ENCODE measurements at regions not wholly inside any gene's neighbourhood (a gene's known extent, or its start where the extent isn't known, plus 50 kb on each side); places are given as distances from the start of the nearest gene placed in this dataset.
"Not testable (repeated sequence)": the region's sequence is repeated elsewhere in the genome, so short reads cannot be mapped to it uniquely, and the experiment has no call there.

GRCh38 chr3:80351201-80351600 lies 583.4 kb upstream of the ROBO1 start:
- no peak for DNase-seq (ENCODE audit: low read depth in 1 of 2, low spot score in 2 of 2)
- Histone ChIP-seq H3K27me3 (replicated peaks) (no peaks in the 10 kb centered on the region), H3K4me3 (no peak overlapping the region), H3K36me3 (no peaks in the 10 kb centered on the region), H3K4me1 (replicated peaks) (no peaks in the 10 kb centered on the region), H3K9me3 (replicated peaks) (no peaks in the 10 kb centered on the region; the same call in 1 of the 2 replicates), H3K27ac (no peak overlapping the region)

DNA sequence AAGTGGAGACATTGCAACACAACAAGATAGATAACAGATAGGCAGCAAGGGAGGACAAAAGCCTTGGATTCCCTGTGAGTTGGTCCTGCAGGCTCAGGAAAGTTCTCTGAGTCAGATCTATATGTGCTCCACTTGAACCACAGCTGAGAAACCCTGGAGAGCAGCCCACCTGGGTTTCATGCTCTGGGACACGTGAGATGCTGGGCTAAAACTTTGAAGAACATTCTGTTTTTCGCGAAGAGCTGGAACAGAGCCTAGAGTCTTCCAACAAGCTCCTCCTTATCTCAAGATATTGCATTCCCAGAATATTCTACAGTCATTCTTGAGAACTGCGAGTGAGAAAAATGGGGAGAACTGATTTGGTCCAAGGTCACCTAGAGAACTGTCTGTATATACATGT lies 583.0 kb upstream of the ROBO1 start:
- no peak overlapping the region for H3K4me3 ChIP-seq
- H3K4me1 ChIP-seq (replicated peaks): no peaks in the 10 kb centered on the region
- DNase-seq (ENCODE audit: low read depth in 1 of 2, low spot score in 2 of 2): no peak
- H3K9me3 ChIP-seq (replicated peaks): no peaks in the 10 kb centered on the region; the same call in 1 of the 2 replicates
- H3K27ac ChIP-seq: no peak overlapping the region
- H3K27me3 ChIP-seq (replicated peaks): no peaks in the 10 kb centered on the region
- H3K36me3 ChIP-seq: no peaks in the 10 kb centered on the region

DNA sequence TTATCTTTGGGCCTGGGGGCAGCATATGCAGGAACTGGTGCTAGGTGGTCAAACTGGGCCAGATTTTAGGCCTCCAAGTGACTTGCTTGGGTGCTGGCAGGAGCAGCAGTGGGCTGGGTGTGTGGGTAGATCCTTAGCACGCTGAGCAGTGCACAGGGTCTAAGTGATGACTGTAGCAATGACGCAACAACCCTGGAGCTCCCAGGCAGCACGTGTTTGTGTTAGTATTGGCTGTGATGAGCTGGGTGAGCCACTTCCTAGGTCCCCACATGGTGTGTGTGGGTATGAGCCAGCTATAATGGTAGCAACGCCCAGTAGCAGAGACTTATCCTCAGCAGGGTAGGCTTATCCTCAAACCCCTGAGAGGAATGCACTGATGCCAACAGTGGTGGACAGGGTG lies 570.6 kb upstream of the ROBO1 start:
- H3K27me3 ChIP-seq (replicated peaks): no peaks in the 10 kb centered on the region
- no peaks in the 10 kb centered on the region for H3K9me3 ChIP-seq (replicated peaks)
- H3K4me3 ChIP-seq: no peak overlapping the region
- no peaks in the 10 kb centered on the region for H3K36me3 ChIP-seq
- H3K4me1 ChIP-seq (replicated peaks): no peaks in the 10 kb centered on the region
- no peak for DNase-seq (ENCODE audit: low read depth in 1 of 2, low spot score in 2 of 2)
- no peak overlapping the region for H3K27ac ChIP-seq

DNA sequence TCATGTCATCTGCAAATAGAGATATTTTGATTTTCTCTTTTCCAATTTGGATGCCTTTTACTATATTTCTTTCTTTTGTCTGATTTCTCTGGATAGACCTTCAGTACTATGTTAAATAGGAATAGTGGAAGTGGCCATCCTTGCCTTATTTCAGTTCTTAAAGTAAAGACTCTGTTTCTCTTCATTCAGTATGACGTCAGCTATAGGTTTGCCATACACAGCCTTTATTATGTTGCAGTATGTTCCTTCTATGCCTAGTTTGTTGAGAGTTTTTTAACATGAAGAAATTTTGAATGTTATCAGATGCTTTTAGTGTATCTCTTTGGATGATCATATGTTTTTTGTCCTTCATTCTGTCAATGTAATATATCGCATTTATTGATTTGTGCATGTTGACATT lies 566.7 kb upstream of the ROBO1 start:
- no peaks in the 10 kb centered on the region for H3K4me1 ChIP-seq (replicated peaks)
- H3K4me3 ChIP-seq: no peak overlapping the region
- H3K9me3 ChIP-seq (replicated peaks): no peaks in the 10 kb centered on the region
- DNase-seq (ENCODE audit: low read depth in 1 of 2, low spot score in 2 of 2): no peak
- H3K27me3 ChIP-seq (replicated peaks): no peaks in the 10 kb centered on the region
- no peaks in the 10 kb centered on the region for H3K36me3 ChIP-seq
- H3K27ac ChIP-seq: no peak overlapping the region

DNA sequence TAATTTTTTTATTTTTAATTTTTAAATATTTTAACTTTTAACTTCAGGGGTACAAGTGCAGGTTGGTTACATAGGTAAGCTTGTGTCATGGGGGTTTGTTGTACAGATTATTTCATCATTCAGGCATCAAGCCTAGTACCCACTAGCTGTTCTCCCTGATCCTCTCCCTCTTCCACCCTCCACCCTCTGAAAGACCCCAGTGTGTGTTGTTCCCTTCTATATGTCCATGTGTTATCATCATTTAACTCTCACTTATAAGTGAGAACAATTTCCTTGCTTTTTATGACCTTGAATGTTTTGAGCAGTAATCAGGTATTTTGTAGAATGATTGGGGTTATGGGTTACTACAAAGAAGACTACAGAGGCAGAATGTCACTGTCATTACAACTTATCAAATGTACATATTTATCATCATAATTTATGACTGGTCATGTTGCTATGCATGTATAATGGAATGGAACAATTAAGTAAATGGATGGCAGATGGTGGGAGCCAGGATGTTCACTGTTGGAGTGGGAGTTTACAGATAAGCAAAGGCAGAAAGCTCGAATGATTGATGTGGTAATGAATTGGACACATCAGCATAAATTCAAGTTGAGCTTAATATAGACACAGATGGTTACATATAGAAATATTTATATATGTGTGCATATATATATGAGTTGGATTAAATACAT lies 563.8 kb upstream of the ROBO1 start:
- Histone ChIP-seq H3K27ac (no peak overlapping the region), H3K27me3 (replicated peaks) (no peaks in the 10 kb centered on the region), H3K4me3 (no peak overlapping the region), H3K9me3 (replicated peaks) (no peaks in the 10 kb centered on the region), H3K36me3 (no peaks in the 10 kb centered on the region), H3K4me1 (replicated peaks) (no peaks in the 10 kb centered on the region)
- no peak for DNase-seq (ENCODE audit: low read depth in 1 of 2, low spot score in 2 of 2)

DNA sequence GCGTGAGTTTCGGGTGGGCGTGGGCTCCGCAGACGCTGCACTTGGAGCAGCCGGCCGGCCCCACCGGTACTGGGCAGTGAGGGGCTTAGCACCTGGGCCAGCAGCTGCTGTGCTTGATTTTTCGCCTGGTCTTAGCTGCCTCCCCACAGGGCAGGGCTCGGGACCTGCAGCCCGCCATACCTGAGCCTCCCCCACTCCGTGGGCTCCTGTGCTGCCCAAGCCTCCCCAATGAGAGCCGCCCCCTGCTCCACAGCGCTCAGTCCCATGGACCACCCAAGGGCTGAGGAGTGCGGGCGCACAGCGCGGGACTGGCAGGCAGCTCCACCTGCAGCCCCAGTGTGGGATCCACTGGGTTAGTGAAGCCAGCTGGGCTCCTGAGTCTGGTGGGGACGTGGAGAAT lies 546.7 kb upstream of the ROBO1 start:
- H3K4me3 ChIP-seq; H3K4me1 ChIP-seq (replicated peaks); H3K27me3 ChIP-seq (replicated peaks); DNase-seq (ENCODE audit: low read depth in 1 of 2, low spot score in 2 of 2); H3K27ac ChIP-seq; H3K9me3 ChIP-seq (replicated peaks); H3K36me3 ChIP-seq: not testable (repeated sequence)

- no peaks in the 10 kb centered on the region for H3K36me3 ChIP-seq
- H3K9me3 ChIP-seq (replicated peaks): no peaks in the 10 kb centered on the region
- H3K27ac ChIP-seq: no peak overlapping the region
- DNase-seq (ENCODE audit: low read depth in 1 of 2, low spot score in 2 of 2): no peak
- H3K27me3 ChIP-seq (replicated peaks): no peaks in the 10 kb centered on the region
- no peak overlapping the region for H3K4me3 ChIP-seq
- H3K4me1 ChIP-seq (replicated peaks): no peaks in the 10 kb centered on the region
These were observed 540.8 kb upstream of the ROBO1 start for GRCh38 chr3:80308637-80309036.

DNA sequence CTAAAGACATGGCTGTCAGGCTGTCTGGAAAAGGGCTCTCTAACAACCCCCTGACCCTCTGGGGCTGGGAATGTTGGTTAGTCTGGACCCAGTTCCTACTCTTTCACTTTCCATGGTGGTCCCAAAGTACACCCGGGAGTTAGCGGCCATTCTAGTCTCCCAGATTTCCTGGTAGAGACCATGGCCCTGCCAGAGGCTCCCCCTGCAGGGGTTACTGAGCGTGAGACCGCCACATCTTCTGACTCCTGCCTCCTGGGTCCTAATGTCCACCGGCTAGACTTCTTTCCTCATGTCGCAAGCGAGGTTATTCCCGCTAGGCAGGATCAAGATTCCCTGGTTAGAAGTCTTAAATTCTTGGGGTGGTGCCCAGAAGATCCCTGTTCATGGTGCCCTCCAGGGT lies 540.0 kb upstream of the ROBO1 start:
- H3K4me1 ChIP-seq (replicated peaks): no peaks in the 10 kb centered on the region
- H3K27me3 ChIP-seq (replicated peaks): no peaks in the 10 kb centered on the region
- no peaks in the 10 kb centered on the region for H3K9me3 ChIP-seq (replicated peaks)
- no peaks in the 10 kb centered on the region for H3K36me3 ChIP-seq
- no peak overlapping the region for H3K4me3 ChIP-seq
- no peak overlapping the region for H3K27ac ChIP-seq
- no peak for DNase-seq (ENCODE audit: low read depth in 1 of 2, low spot score in 2 of 2)

GRCh38 chr3:80297720-80298119 lies 529.9 kb upstream of the ROBO1 start:
- no peak for DNase-seq (ENCODE audit: low read depth in 1 of 2, low spot score in 2 of 2)
- no peak overlapping the region for H3K4me3 ChIP-seq
- no peaks in the 10 kb centered on the region for H3K36me3 ChIP-seq

DNA sequence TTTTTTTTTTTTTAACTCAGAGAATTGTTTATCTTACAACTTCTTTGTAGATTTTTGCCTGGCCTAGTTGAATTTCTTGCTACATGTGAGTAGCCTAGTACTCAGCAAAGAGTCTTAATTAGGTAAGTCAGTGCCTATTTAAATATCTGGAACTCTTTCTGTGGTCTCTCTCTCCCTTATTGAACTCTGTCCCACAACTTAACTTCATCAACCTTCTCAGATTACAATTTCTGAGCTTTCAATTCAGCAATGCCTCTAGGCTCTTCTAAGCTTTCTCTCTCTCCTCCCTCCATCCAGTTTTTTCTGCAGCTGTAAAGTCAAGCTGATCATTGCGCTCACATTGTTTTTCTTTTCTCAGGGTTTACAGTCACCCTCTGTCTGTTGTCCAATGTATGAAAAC lies 517.6 kb upstream of the ROBO1 start:
- no peaks in the 10 kb centered on the region for H3K9me3 ChIP-seq (replicated peaks)
- no peaks in the 10 kb centered on the region for H3K27me3 ChIP-seq (replicated peaks)
- no peaks in the 10 kb centered on the region for H3K36me3 ChIP-seq
- H3K4me3 ChIP-seq: no peak overlapping the region
- no peaks in the 10 kb centered on the region for H3K4me1 ChIP-seq (replicated peaks)
- no peak for DNase-seq (ENCODE audit: low read depth in 1 of 2, low spot score in 2 of 2)
- no peak overlapping the region for H3K27ac ChIP-seq

More at GRCh38 chr3:80297720-80298119, 529.9 kb upstream of the ROBO1 start:
- no peaks in the 10 kb centered on the region for H3K9me3 ChIP-seq (replicated peaks)
- no peaks in the 10 kb centered on the region for H3K4me1 ChIP-seq (replicated peaks)
- H3K27me3 ChIP-seq (replicated peaks): no peaks in the 10 kb centered on the region
- no peak overlapping the region for H3K27ac ChIP-seq

- Histone ChIP-seq H3K27me3 (replicated peaks) (no peaks in the 10 kb centered on the region), H3K4me3 (no peak overlapping the region), H3K36me3 (no peaks in the 10 kb centered on the region), H3K27ac (no peak overlapping the region), H3K9me3 (replicated peaks) (no peaks in the 10 kb centered on the region), H3K4me1 (replicated peaks) (no peaks in the 10 kb centered on the region)
- DNase-seq (ENCODE audit: low read depth in 1 of 2, low spot score in 2 of 2): no peak
These were observed 516.0 kb upstream of the ROBO1 start for GRCh38 chr3:80283783-80284182.

GRCh38 chr3:80278056-80278455 lies 510.3 kb upstream of the ROBO1 start:
- Histone ChIP-seq H3K4me3 (no peak overlapping the region), H3K9me3 (replicated peaks) (no peaks in the 10 kb centered on the region), H3K27me3 (replicated peaks) (no peaks in the 10 kb centered on the region), H3K4me1 (replicated peaks) (no peaks in the 10 kb centered on the region), H3K36me3 (no peaks in the 10 kb centered on the region), H3K27ac (no peak overlapping the region)
- DNase-seq (ENCODE audit: low read depth in 1 of 2, low spot score in 2 of 2): no peak

DNA sequence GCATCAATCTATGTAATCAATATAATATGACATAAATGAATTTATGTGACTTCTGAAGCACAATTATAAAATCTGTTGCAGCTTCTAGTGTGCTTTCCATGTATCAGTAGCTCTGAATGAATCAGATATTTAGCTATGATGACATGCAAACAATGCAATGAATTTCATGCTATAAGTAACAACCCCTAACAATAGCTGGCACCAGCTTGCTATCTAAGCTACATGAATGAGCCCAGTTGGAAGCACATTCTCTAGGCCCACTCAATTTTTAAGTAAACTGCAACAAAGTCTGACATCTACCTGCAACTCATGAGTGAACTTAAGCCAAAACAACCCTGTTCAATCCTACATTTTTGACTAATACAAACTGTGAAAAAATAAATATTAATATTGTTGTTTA lies 507.3 kb upstream of the ROBO1 start:
- Histone ChIP-seq H3K27me3 (replicated peaks) (no peaks in the 10 kb centered on the region), H3K27ac (no peak overlapping the region), H3K9me3 (replicated peaks) (no peaks in the 10 kb centered on the region), H3K36me3 (no peaks in the 10 kb centered on the region), H3K4me1 (replicated peaks) (no peaks in the 10 kb centered on the region), H3K4me3 (no peak overlapping the region)
- DNase-seq (ENCODE audit: low read depth in 1 of 2, low spot score in 2 of 2): no peak

DNA sequence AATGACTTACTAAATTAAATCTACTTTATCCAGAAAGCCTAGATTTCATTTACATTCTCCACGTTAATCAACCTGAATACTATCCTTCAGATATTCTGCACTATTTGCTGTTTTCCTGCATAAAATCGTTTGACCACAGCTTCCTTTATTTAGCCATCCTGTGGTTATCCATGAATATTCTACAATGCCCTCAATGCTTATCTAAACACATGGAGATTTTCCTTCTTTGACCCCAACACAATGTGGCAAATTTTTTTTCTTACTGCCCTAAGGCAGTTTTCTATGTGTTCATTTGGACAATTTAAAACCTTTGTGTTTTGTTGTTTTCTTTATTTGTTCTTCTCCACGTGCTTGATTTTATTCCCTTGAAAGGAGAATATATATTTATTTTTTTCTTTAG lies 495.5 kb upstream of the ROBO1 start:
- H3K27ac ChIP-seq: no peak overlapping the region
- H3K27me3 ChIP-seq (replicated peaks): no peaks in the 10 kb centered on the region
- no peaks in the 10 kb centered on the region for H3K9me3 ChIP-seq (replicated peaks)
- peak in 1 of 2 experiments; percentile 31 for DNase-seq (ENCODE audit: low read depth in 1 of 2, low spot score in 2 of 2)
- H3K4me3 ChIP-seq: no peak overlapping the region
- H3K4me1 ChIP-seq (replicated peaks): peaks cover 5% of the 10 kb centered on the region; the same call in 1 of the 2 replicates
- H3K36me3 ChIP-seq: no peaks in the 10 kb centered on the region

GRCh38 chr3:80261082-80261481 lies 493.3 kb upstream of the ROBO1 start:
- H3K9me3 ChIP-seq (replicated peaks): no peaks in the 10 kb centered on the region
- no peak for DNase-seq (ENCODE audit: low read depth in 1 of 2, low spot score in 2 of 2)
- no peaks in the 10 kb centered on the region for H3K36me3 ChIP-seq
- H3K27me3 ChIP-seq (replicated peaks): no peaks in the 10 kb centered on the region
- H3K4me3 ChIP-seq: no peak overlapping the region
- no peak overlapping the region for H3K27ac ChIP-seq
- H3K4me1 ChIP-seq (replicated peaks): peaks cover 5% of the 10 kb centered on the region; the same call in 1 of the 2 replicates
